ENCODE measurements at regions not wholly inside any gene's neighbourhood (a gene's known extent, or its start where the extent isn't known, plus 50 kb on each side); places are given as distances from the start of the nearest gene placed in this dataset.

GRCh38 chr2:22692746-22693145, 692.2 kb upstream of the KLHL29 start:
- Histone ChIP-seq H3K36me3 (replicated peaks; ENCODE audit: low read depth, low read length) (no peaks in the 10 kb centered on the region), H4K20me1 (ENCODE audit: insufficient read depth, low read length) (no peaks in the 10 kb centered on the region), H3K9me3 (ENCODE audit: insufficient read depth, low read length) (no peaks in the 10 kb centered on the region), H3K27me3 (ENCODE audit: low read depth, low read length) (no peaks in the 10 kb centered on the region), H3K9ac (ENCODE audit: low read length) (no peak overlapping the region), H3K4me1 (ENCODE audit: low read length) (no peaks in the 10 kb centered on the region), H3K4me2 (ENCODE audit: low read length) (no peak overlapping the region), H3K79me2 (ENCODE audit: low read length) (no peaks in the 10 kb centered on the region), H3K27ac (ENCODE audit: low read length) (no peak overlapping the region), H3K4me3 (ENCODE audit: low read length) (no peak overlapping the region), H2AFZ (ENCODE audit: low read depth, low read length) (no peak overlapping the region)
- TF ChIP-seq EZH2phosphoT487 (IDR thresholded peaks at IDR 0.05; ENCODE audit: low read depth) (no peak), CTCF (IDR thresholded peaks at IDR 0.05; ENCODE audit: low read depth, low read length) (no peak)

GRCh38 chr2:22694300-22694699, 690.7 kb upstream of the KLHL29 start:
- no peaks in the 10 kb centered on the region for H3K4me1 ChIP-seq (ENCODE audit: low read length)
- no peak overlapping the region for H3K9ac ChIP-seq (ENCODE audit: low read length)
- H3K4me2 ChIP-seq (ENCODE audit: low read length), result no peak overlapping the region
- H3K27ac ChIP-seq (ENCODE audit: low read length), result no peak overlapping the region
- H2AFZ ChIP-seq (ENCODE audit: low read depth, low read length), result no peak overlapping the region
- H3K9me3 ChIP-seq (ENCODE audit: insufficient read depth, low read length), result no peaks in the 10 kb centered on the region
- H3K27me3 ChIP-seq (ENCODE audit: low read depth, low read length), result no peaks in the 10 kb centered on the region
- H3K36me3 ChIP-seq (replicated peaks; ENCODE audit: low read depth, low read length), result no peaks in the 10 kb centered on the region
- no peaks in the 10 kb centered on the region for H4K20me1 ChIP-seq (ENCODE audit: insufficient read depth, low read length)
- no peaks in the 10 kb centered on the region for H3K79me2 ChIP-seq (ENCODE audit: low read length)
- no peak overlapping the region for H3K4me3 ChIP-seq (ENCODE audit: low read length)
- TF ChIP-seq EZH2phosphoT487 (IDR thresholded peaks at IDR 0.05; ENCODE audit: low read depth) (no peak), CTCF (IDR thresholded peaks at IDR 0.05; ENCODE audit: low read depth, low read length) (no peak)

GRCh38 chr2:22694856-22695255, 690.1 kb upstream of the KLHL29 start:
- no peak overlapping the region for H2AFZ ChIP-seq (ENCODE audit: low read depth, low read length)
- H3K4me2 ChIP-seq (ENCODE audit: low read length), result no peak overlapping the region
- no peaks in the 10 kb centered on the region for H3K4me1 ChIP-seq (ENCODE audit: low read length)
- H3K27ac ChIP-seq (ENCODE audit: low read length), result no peak overlapping the region
- TF ChIP-seq EZH2phosphoT487 (IDR thresholded peaks at IDR 0.05; ENCODE audit: low read depth), result no peak
- no peak for TF ChIP-seq CTCF (IDR thresholded peaks at IDR 0.05; ENCODE audit: low read depth, low read length)
- no peak overlapping the region for H3K4me3 ChIP-seq (ENCODE audit: low read length)
- no peaks in the 10 kb centered on the region for H4K20me1 ChIP-seq (ENCODE audit: insufficient read depth, low read length)
- H3K27me3 ChIP-seq (ENCODE audit: low read depth, low read length), result no peaks in the 10 kb centered on the region
- H3K9me3 ChIP-seq (ENCODE audit: insufficient read depth, low read length), result no peaks in the 10 kb centered on the region
- no peak overlapping the region for H3K9ac ChIP-seq (ENCODE audit: low read length)
- H3K36me3 ChIP-seq (replicated peaks; ENCODE audit: low read depth, low read length), result no peaks in the 10 kb centered on the region
- H3K79me2 ChIP-seq (ENCODE audit: low read length), result no peaks in the 10 kb centered on the region

- TF ChIP-seq CTCF (IDR thresholded peaks at IDR 0.05; ENCODE audit: low read depth, low read length) (no peak), EZH2phosphoT487 (IDR thresholded peaks at IDR 0.05; ENCODE audit: low read depth) (no peak)
- no peak overlapping the region for H3K27ac ChIP-seq (ENCODE audit: low read length)
- H3K36me3 ChIP-seq (replicated peaks; ENCODE audit: low read depth, low read length), result no peaks in the 10 kb centered on the region
- H3K4me3 ChIP-seq (ENCODE audit: low read length), result no peak overlapping the region
- no peak overlapping the region for H3K4me2 ChIP-seq (ENCODE audit: low read length)
- H3K9ac ChIP-seq (ENCODE audit: low read length), result no peak overlapping the region
- no peaks in the 10 kb centered on the region for H3K27me3 ChIP-seq (ENCODE audit: low read depth, low read length)
- no peaks in the 10 kb centered on the region for H4K20me1 ChIP-seq (ENCODE audit: insufficient read depth, low read length)
- H3K79me2 ChIP-seq (ENCODE audit: low read length), result no peaks in the 10 kb centered on the region
- H3K4me1 ChIP-seq (ENCODE audit: low read length), result no peaks in the 10 kb centered on the region
- no peak overlapping the region for H2AFZ ChIP-seq (ENCODE audit: low read depth, low read length)
- no peaks in the 10 kb centered on the region for H3K9me3 ChIP-seq (ENCODE audit: insufficient read depth, low read length)
Observed at GRCh38 chr2:22697054-22697788, 687.8 kb upstream of the KLHL29 start.
